Body of pancreas (tissue), 4 donors: ENCODE measurements at regions not wholly inside any gene's neighbourhood (a gene's known extent, or its start where the extent isn't known, plus 50 kb on each side); places are given as distances from the start of the nearest gene placed in this dataset.
A peak's percentile ranks its signal among the peaks of the same experiment; 100 is the strongest.

ENCODE experiments used
- ATAC-seq: fragments of 150-250 bp; one replicate; pipeline ENCODE4 v1.9.1; 2016
- DNase-seq, 4 donors: peaks; one replicate each; pipeline ENCODE4 v3.0.0-alpha.2; 2019
- H3K27ac ChIP-seq, 4 donors: fragments of 200-600 bp; sonication (generic); 1 replicate in 3 of 4; 2 replicates in 1 of 4; pipeline versions ENCODE4 v1.5.1 to v1.6.1; 2016 to 2019; ENCODE audit warnings: mild to moderate bottlenecking in 1 of 4, mixed read lengths in 1 of 4, moderate library complexity in 1 of 4
- H3K27me3 ChIP-seq, 2 donors: fragments of 200-600 bp; sonication (generic); one replicate each; pipeline ENCODE4 v1.6.0; 2016; ENCODE audit warnings: mild to moderate bottlenecking in 1 of 2
- H3K36me3 ChIP-seq, 2 donors: fragments of 200-600 bp; sonication (generic); replicated peaks in 1 of 2; 2 replicates each; pipeline ENCODE4 v1.5.1; 2016; ENCODE audit warnings: low read depth in 2 of 2; ENCODE audit not compliant: insufficient read depth in 1 of 2
- H3K4me1 ChIP-seq: fragments of 200-600 bp; sonication (generic); one replicate; pipeline ENCODE4 v1.6.0; 2016
- H3K4me3 ChIP-seq, 2 donors: fragments of 200-600 bp; sonication (generic); 1 replicate in 1 of 2; 2 replicates in 1 of 2; pipeline ENCODE4 v1.5.1; 2016 to 2019
- H3K9me3 ChIP-seq, 3 donors: fragments of 200-600 bp; sonication (generic); 1 replicate in 2 of 3; 2 replicates in 1 of 3; pipeline ENCODE4 v1.5.1; 2016
- CTCF ChIP-seq, 7 experiments: fragments of 450-650 bp in 4 of 7; fragments of 200-600 bp in 3 of 7; sonication (generic) in 3 of 7; IDR thresholded peaks; one replicate each; pipeline ENCODE4 v1.5.1; 2016 to 2019; ENCODE audit warnings: antibody characterized with exemption in 7 of 7
- POLR2A ChIP-seq, 3 donors: fragments of 450-650 bp; IDR thresholded peaks; one replicate each; pipeline ENCODE4 v1.6.1; 2016; ENCODE audit warnings: antibody characterized with exemption in 3 of 3, mild to moderate bottlenecking in 2 of 3
- WGBS, 2 donors: methylation state at CpG; one replicate each; pipeline ENCODE4 v1.1.5; 2017; 5-methylcytosine and 5-hydroxymethylcytosine counted together
- intact Hi-C: fragments of 100-400 bp; cut with DNase I; formaldehyde crosslinking; loops from one replicate; pipeline ENCODE4 v1.15.1; 2023

- Histone ChIP-seq H3K9me3 (no peaks in the 10 kb centered on the region), H3K27me3 (no peaks in the 10 kb centered on the region), H3K27ac (no peak overlapping the region), H3K4me1 (no peaks in the 10 kb centered on the region), H3K36me3 (no peaks in the 10 kb centered on the region), H3K4me3 (no peak overlapping the region)
- DNase-seq (no peak), ATAC-seq (no peak)
- TF ChIP-seq POLR2A (IDR thresholded peaks at IDR 0.05) = no peak
- no peak for TF ChIP-seq CTCF (IDR thresholded peaks at IDR 0.05)
- intact Hi-C loops = no loop called here
These were observed 285.4 kb upstream of the BOD1L1 start for GRCh38 chr4:13912966-13913365.

GRCh38 chr4:13917015-13917414 lies 289.5 kb upstream of the BOD1L1 start:
- 42 to 66% methylated on average over 1 of the region's 1 CpG for WGBS, 2 donors
- no peak overlapping the region for H3K4me3 ChIP-seq
- ATAC-seq (no peak), DNase-seq (no peak)
- intact Hi-C loops = no loop called here
- no peaks in the 10 kb centered on the region for H3K27me3 ChIP-seq
- H3K36me3 ChIP-seq = no peaks in the 10 kb centered on the region
- no peaks in the 10 kb centered on the region for H3K4me1 ChIP-seq
- TF ChIP-seq CTCF (IDR thresholded peaks at IDR 0.05) (no peak), POLR2A (IDR thresholded peaks at IDR 0.05) (no peak)
- no peak overlapping the region for H3K27ac ChIP-seq
- H3K9me3 ChIP-seq = no peaks in the 10 kb centered on the region

- TF ChIP-seq CTCF (IDR thresholded peaks at IDR 0.05) (no peak), POLR2A (IDR thresholded peaks at IDR 0.05) (no peak)
- 89 to 94% methylated on average over 2 of the region's 2 CpGs for WGBS, 2 donors
- Histone ChIP-seq H3K4me1 (no peaks in the 10 kb centered on the region), H3K9me3 (no peaks in the 10 kb centered on the region), H3K27ac (no peak overlapping the region), H3K36me3 (no peaks in the 10 kb centered on the region), H3K27me3 (no peaks in the 10 kb centered on the region), H3K4me3 (no peak overlapping the region)
- ATAC-seq = peak; percentile 58
- intact Hi-C loops = no loop called here
- DNase-seq = peak in 1 of 4 donors; percentile 32
These were observed 290.6 kb upstream of the BOD1L1 start for GRCh38 chr4:13918110-13918509.

GRCh38 chr4:13918991-13919441 lies 291.5 kb upstream of the BOD1L1 start:
- intact Hi-C loops = no loop called here
- no peak for TF ChIP-seq CTCF (IDR thresholded peaks at IDR 0.05)
- TF ChIP-seq POLR2A (IDR thresholded peaks at IDR 0.05) = no peak
- no peaks in the 10 kb centered on the region for H3K4me1 ChIP-seq
- H3K36me3 ChIP-seq = no peaks in the 10 kb centered on the region
- no peaks in the 10 kb centered on the region for H3K9me3 ChIP-seq
- H3K27me3 ChIP-seq = no peaks in the 10 kb centered on the region
- DNase-seq = peak in 1 of 4 donors; percentile 4
- no peak overlapping the region for H3K4me3 ChIP-seq
- 69 to 71% methylated on average over 7 of the region's 7 CpGs for WGBS, 2 donors
- H3K27ac ChIP-seq = no peak overlapping the region
- peak; percentile 21 for ATAC-seq

GRCh38 chr4:13920111-13920875 lies 292.8 kb upstream of the BOD1L1 start:
- no peaks in the 10 kb centered on the region for H3K36me3 ChIP-seq
- intact Hi-C loops = no loop called here
- no peaks in the 10 kb centered on the region for H3K27me3 ChIP-seq
- no peaks in the 10 kb centered on the region for H3K9me3 ChIP-seq
- H3K4me1 ChIP-seq = no peaks in the 10 kb centered on the region
- 79 to 87% methylated on average over 8 of the region's 8 CpGs for WGBS, 2 donors
- no peak for TF ChIP-seq CTCF (IDR thresholded peaks at IDR 0.05)
- no peak for TF ChIP-seq POLR2A (IDR thresholded peaks at IDR 0.05)
- no peak overlapping the region for H3K27ac ChIP-seq
- no peak for ATAC-seq
- no peak overlapping the region for H3K4me3 ChIP-seq
- no peak for DNase-seq
